ENCODE measurements at regions not wholly inside any gene's neighbourhood (a gene's known extent, or its start where the extent isn't known, plus 50 kb on each side); places are given as distances from the start of the nearest gene placed in this dataset.

DNA sequence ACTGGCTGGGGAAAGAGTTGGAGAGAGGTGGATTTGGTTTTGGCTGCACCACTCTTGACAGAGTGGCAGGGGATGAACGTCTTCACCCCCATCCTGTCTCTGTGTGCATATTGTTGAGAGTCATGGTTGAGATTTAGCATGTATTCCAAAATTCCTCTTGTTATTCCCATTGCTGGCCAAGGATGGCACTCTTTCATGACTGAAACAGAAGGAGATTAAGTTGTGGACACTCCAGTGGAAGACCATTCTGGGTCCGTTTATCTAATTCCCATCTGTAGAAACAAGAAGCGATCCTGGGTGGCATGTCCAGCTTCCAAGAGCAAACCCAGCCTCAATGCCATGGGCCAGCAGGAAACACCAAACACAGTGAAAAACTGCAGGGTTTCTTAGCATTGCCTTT lies 469.0 kb upstream of the IGFBP3 start:
- ChIA-PET POLR2A (no interaction called here), CTCF (interaction anchor here (0.6 kb wide), 1 partner anchor 480 kb away, joined by 3 read pairs; no protein-coding TSS in a partner anchor)
- TF ChIP-seq, protein P1, sequence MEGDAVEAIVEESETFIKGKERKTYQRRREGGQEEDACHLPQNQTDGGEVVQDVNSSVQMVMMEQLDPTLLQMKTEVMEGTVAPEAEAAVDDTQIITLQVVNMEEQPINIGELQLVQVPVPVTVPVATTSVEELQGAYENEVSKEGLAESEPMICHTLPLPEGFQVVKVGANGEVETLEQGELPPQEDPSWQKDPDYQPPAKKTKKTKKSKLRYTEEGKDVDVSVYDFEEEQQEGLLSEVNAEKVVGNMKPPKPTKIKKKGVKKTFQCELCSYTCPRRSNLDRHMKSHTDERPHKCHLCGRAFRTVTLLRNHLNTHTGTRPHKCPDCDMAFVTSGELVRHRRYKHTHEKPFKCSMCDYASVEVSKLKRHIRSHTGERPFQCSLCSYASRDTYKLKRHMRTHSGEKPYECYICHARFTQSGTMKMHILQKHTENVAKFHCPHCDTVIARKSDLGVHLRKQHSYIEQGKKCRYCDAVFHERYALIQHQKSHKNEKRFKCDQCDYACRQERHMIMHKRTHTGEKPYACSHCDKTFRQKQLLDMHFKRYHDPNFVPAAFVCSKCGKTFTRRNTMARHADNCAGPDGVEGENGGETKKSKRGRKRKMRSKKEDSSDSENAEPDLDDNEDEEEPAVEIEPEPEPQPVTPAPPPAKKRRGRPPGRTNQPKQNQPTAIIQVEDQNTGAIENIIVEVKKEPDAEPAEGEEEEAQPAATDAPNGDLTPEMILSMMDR (IDR thresholded peaks at IDR 0.05; ENCODE audit: unreplicated experiment): no peak
- BruUV-seq (replicated peaks): no TSS peak
- no peaks in the 10 kb centered on the region for H3K9me3 Mint-ChIP-seq (ENCODE audit: unreplicated experiment)
- no peak overlapping the region for H3K4me3 Mint-ChIP-seq (ENCODE audit: unreplicated experiment)
- H3K27ac Mint-ChIP-seq (ENCODE audit: low read depth, unreplicated experiment): no peak overlapping the region
- DNase-seq (ENCODE audit: unreplicated experiment): no peak
- no peaks in the 10 kb centered on the region for H3K27me3 Mint-ChIP-seq (ENCODE audit: insufficient read depth, unreplicated experiment)
- intact Hi-C loops (cut with micrococcal nuclease): no loop called here
- H3K36me3 Mint-ChIP-seq (ENCODE audit: insufficient read depth, unreplicated experiment): no peaks in the 10 kb centered on the region
- peaks cover 18% of the 10 kb centered on the region for H3K4me1 Mint-ChIP-seq (ENCODE audit: insufficient read depth, unreplicated experiment)

DNA sequence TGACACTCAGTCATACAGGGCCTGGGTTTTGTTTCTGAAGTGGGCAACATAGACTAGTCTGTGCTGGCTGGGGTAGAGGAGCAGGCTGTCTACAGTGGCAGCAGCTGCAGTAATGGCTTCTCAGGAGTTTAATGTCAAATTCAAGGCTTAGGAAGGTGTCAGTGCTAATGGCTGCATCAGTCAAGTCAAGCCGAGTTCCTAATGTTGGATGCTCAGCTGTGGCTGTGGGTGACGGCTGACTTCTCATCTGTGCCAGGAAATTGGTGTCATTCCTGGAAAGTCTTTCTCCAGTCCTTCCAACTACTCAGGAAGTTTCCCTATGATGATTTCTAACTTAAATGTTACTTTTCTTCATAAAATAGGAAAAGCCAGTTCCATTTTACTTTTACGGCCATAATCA lies 468.1 kb upstream of the IGFBP3 start:
- DNase-seq (ENCODE audit: unreplicated experiment): no peak
- Mint-ChIP-seq H3K4me3 (ENCODE audit: unreplicated experiment) (no peak overlapping the region), H3K27ac (ENCODE audit: low read depth, unreplicated experiment) (peak overlapping the region; percentile 55), H3K36me3 (ENCODE audit: insufficient read depth, unreplicated experiment) (no peaks in the 10 kb centered on the region), H3K4me1 (ENCODE audit: insufficient read depth, unreplicated experiment) (peaks cover 19% of the 10 kb centered on the region), H3K27me3 (ENCODE audit: insufficient read depth, unreplicated experiment) (no peaks in the 10 kb centered on the region), H3K9me3 (ENCODE audit: unreplicated experiment) (no peaks in the 10 kb centered on the region)
- ChIA-PET CTCF (no interaction called here), POLR2A (no interaction called here)
- intact Hi-C loops (cut with micrococcal nuclease): no loop called here
- TF ChIP-seq, protein P1 (IDR thresholded peaks at IDR 0.05; ENCODE audit: unreplicated experiment): no peak
- no TSS peak for BruUV-seq (replicated peaks)

DNA sequence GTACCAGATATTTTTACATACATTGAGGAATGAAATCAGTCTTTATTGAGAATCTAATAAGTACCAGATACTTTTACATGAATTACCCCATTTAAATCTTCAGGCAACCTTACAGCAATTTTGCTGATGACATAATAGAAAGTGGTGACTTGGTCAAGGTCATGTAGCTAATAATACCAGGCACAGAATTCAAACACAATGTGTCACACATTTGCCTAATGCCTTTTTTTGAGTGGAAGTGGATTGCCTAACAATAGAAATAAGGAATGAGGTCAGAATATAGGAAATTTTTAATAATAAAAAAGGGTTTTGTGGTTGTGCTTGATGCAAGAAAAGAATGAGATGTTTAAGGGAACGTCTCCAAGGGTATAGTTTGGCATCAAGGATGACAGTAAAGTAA lies 466.6 kb upstream of the IGFBP3 start:
- no peak for DNase-seq (ENCODE audit: unreplicated experiment)
- CTCF ChIA-PET: interaction anchor here (0.6 to 0.7 kb wide), 2 partner anchors 64 to 628 kb away, joined by 3 read pairs; no protein-coding TSS in a partner anchor
- intact Hi-C loops (cut with micrococcal nuclease): no loop called here

DNA sequence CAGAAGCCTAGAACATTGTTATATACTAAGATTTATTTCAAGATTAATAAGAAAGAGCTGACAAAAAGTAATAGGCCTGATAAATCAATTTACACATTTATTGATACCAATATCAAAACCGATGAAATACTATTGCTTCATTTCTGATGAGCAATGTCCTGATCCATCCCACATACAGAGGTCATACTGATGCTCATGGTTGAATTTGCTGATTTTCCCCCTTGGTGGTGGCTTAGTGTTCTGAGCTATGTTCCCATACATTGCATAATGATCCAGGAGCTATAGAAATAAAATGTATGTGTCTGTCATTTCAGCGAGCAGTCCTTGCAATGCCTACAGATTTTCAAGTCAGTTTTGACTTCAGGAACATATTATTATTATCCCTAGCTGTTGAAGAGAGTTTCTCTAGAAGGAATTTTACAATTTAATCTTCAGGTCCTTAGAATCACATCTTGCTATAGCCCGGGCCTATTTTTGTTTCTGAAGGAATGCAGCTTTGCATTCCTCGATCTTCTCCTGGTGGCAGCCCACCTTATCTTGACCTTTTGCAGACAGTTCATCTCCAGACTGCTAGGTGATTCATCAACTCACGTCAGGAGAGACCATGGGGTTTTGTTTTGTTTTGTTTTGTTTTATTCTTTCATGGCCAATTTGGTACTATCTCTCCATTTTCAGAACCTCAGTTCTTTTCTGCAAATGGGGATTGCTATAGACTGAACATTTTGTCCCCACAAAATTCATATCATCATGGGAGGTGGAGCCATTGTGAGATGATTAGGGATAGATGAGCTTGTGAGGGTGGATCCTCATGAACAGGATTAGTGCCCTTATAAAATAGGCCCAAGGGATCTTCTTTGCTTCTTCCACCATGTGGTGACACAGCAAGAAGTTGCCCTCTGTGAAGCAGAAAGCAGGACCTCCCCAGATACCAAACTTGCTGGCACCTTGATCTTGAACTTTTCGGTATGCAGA lies 465.6 kb upstream of the IGFBP3 start:
- TF ChIP-seq, protein P1 (IDR thresholded peaks at IDR 0.05; ENCODE audit: unreplicated experiment): no peak
- Mint-ChIP-seq H3K4me3 (ENCODE audit: unreplicated experiment) (no peak overlapping the region), H3K27ac (ENCODE audit: low read depth, unreplicated experiment) (peak overlapping the region; percentile 68), H3K27me3 (ENCODE audit: insufficient read depth, unreplicated experiment) (no peaks in the 10 kb centered on the region), H3K9me3 (ENCODE audit: unreplicated experiment) (no peaks in the 10 kb centered on the region), H3K4me1 (ENCODE audit: insufficient read depth, unreplicated experiment) (peaks cover 26% of the 10 kb centered on the region), H3K36me3 (ENCODE audit: insufficient read depth, unreplicated experiment) (no peaks in the 10 kb centered on the region)
- intact Hi-C loops (cut with micrococcal nuclease): no loop called here
- no TSS peak for BruUV-seq (replicated peaks)
- POLR2A ChIA-PET: interaction anchor here (0.6 to 0.8 kb wide), 2 partner anchors 9 to 356 kb away, joined by 3 to 6 read pairs; no protein-coding TSS in a partner anchor
- CTCF ChIA-PET: interaction anchor here (0.6 to 0.7 kb wide), 2 partner anchors 65 to 629 kb away, joined by 3 read pairs; no protein-coding TSS in a partner anchor
- DNase-seq (ENCODE audit: unreplicated experiment): no peak

More for the DNA sequence above, 466.6 kb upstream of the IGFBP3 start:
- TF ChIP-seq, protein P1 (IDR thresholded peaks at IDR 0.05; ENCODE audit: unreplicated experiment): no peak
- peaks cover 26% of the 10 kb centered on the region for H3K4me1 Mint-ChIP-seq (ENCODE audit: insufficient read depth, unreplicated experiment)
- H3K36me3 Mint-ChIP-seq (ENCODE audit: insufficient read depth, unreplicated experiment): no peaks in the 10 kb centered on the region
- H3K27ac Mint-ChIP-seq (ENCODE audit: low read depth, unreplicated experiment): no peak overlapping the region
- POLR2A ChIA-PET: interaction anchor here (0.6 kb wide), 1 partner anchor 226 kb away, joined by 3 read pairs; no protein-coding TSS in a partner anchor
- H3K9me3 Mint-ChIP-seq (ENCODE audit: unreplicated experiment): no peaks in the 10 kb centered on the region
- BruUV-seq (replicated peaks): no TSS peak
- H3K4me3 Mint-ChIP-seq (ENCODE audit: unreplicated experiment): no peak overlapping the region
- no peaks in the 10 kb centered on the region for H3K27me3 Mint-ChIP-seq (ENCODE audit: insufficient read depth, unreplicated experiment)
